NB4 (cell line): ENCODE measurements at regions not wholly inside any gene's neighbourhood (a gene's known extent, or its start where the extent isn't known, plus 50 kb on each side); places are given as distances from the start of the nearest gene placed in this dataset.

Experiments used
- DNase-seq: peaks from one replicate; pipeline ENCODE4 v3.0.0; 2010; ENCODE audit warnings: low read depth
- H3K4me3 ChIP-seq: one replicate; pipeline ENCODE4 v1.5.1; 2011; ENCODE audit warnings: mild to moderate bottlenecking, low read depth, low read length, moderate library complexity
- CTCF ChIP-seq: IDR thresholded peaks from one replicate; pipeline ENCODE4 v1.5.1; 2012; ENCODE audit warnings: low read depth, low read length
- MYC ChIP-seq: IDR thresholded peaks from 2 replicates; pipeline ENCODE4 v1.6.1; 2011; ENCODE audit warnings: low read depth, low read length
- POLR2A ChIP-seq: IDR thresholded peaks from 2 replicates; pipeline ENCODE4 v1.6.1; 2011; ENCODE audit warnings: mild to moderate bottlenecking; ENCODE audit not compliant: insufficient read length; ENCODE audit errors: extremely low read depth
- TF ChIP-seq, protein P1 (sequence below): IDR thresholded peaks from 2 replicates; pipeline ENCODE4 v1.6.1; 2011; ENCODE audit warnings: low read depth, low read length

GRCh38 chr10:128602183-128602582 lies 476.0 kb upstream of the MKI67 start:
- TF ChIP-seq CTCF: no peak
- TF ChIP-seq, protein P1, sequence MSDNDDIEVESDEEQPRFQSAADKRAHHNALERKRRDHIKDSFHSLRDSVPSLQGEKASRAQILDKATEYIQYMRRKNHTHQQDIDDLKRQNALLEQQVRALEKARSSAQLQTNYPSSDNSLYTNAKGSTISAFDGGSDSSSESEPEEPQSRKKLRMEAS: no peak
- no peak for TF ChIP-seq MYC
- TF ChIP-seq POLR2A: no peak
- DNase-seq: no peak
- H3K4me3 ChIP-seq: no peak overlapping the region

DNA sequence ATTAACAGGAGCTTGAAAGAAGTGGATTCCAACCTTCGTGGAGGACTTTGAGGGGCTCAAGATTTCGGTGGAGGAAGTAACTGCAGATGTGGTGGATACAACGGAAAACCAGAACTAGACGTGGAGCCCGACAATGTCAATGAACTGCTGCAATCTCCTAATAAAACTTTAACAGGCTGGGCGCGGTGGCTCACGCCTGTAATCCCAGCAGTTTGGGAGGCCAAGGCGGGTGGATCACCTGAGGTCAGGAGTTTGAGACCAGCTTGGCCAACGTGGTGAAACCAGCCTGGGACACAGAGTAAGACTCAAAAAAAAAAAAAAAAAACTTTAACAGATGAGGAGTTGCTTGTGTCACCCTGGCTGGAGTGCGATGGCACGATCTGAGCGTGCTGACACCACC lies 477.8 kb upstream of the MKI67 start:
- TF ChIP-seq CTCF: no peak
- no peak for TF ChIP-seq MYC
- TF ChIP-seq, protein P1: no peak
- no peak for TF ChIP-seq POLR2A
- H3K4me3 ChIP-seq: no peak overlapping the region
- no peak for DNase-seq

DNA sequence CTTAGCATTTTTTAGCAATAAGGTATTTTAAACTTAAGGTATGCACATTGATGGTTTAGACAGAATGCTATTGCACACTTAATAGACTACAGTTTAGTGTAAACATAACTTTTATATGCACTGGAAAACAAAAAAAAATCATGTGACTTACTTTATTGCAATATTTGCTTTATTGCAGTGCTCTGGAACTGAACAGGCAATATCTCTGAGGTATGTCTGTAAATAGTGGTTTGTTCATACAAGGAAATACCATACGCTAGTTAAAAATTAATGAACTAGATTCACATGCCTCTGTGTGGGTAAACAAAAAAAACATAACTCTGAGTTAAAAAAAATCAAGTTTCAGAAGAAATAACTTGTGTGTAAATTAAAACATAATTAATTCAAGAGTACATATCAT lies 479.0 kb upstream of the MKI67 start:
- TF ChIP-seq MYC (no peak), POLR2A (no peak), CTCF (no peak)
- TF ChIP-seq, protein P1: no peak
- no peak overlapping the region for H3K4me3 ChIP-seq
- no peak for DNase-seq

- H3K4me3 ChIP-seq: no peak overlapping the region
- TF ChIP-seq POLR2A: no peak
- TF ChIP-seq CTCF: no peak
- TF ChIP-seq, protein P1: no peak
- TF ChIP-seq MYC: no peak
- DNase-seq: no peak
Measured at GRCh38 chr10:128606055-128606454, 479.8 kb upstream of the MKI67 start.

DNA sequence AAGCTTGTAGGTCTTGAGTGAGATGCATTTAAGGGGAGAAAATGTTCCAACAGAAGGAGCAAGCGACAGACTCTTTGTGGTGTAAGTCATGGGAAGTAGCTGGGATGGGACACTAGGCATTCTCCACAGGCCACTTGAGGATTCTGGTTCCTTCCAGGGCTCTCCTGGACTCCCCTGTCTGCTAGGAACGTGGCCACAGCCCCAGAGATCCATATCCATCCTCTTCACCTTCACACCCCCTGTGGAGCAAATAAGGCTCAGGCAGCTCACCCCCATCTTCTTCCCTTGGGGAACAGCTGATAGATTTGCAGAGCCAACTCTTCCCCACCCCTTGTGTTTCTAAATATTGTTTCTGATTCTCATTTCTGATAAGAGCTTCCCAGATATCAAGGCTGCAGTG lies 482.6 kb upstream of the MKI67 start:
- DNase-seq: no peak
- TF ChIP-seq CTCF (no peak), MYC (no peak), POLR2A (no peak)
- TF ChIP-seq, protein P1: no peak
- no peak overlapping the region for H3K4me3 ChIP-seq

DNA sequence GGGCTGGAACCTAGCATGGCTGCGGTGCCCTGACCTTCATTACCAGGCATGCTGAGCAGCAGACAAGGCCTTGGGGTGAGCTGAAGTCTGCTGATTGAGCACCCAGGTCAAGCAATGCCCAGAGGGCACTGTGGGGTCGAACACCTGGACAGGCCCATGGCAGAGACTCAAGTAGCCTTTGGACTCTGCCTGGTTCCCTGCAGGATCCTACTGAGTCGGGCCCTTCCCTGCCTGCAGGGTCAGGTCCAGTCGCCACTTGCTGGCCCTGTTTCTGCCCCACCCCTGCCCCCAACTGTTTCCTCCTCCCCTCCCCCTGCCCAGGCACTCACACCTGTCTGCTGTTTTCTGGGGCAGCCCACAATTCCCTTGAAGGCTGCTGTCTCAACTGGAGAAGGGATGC lies 483.2 kb upstream of the MKI67 start:
- no peak for DNase-seq
- TF ChIP-seq MYC (no peak), POLR2A (no peak), CTCF (no peak)
- H3K4me3 ChIP-seq: no peak overlapping the region
